ENCODE measurements at regions not wholly inside any gene's neighbourhood (a gene's known extent, or its start where the extent isn't known, plus 50 kb on each side); places are given as distances from the start of the nearest gene placed in this dataset.

- H3K27me3 ChIP-seq: peaks cover 0 to 12% (median 3%) of the 10 kb centered on the region in 3 donors
- H3K9me3 ChIP-seq: no peaks in the 10 kb centered on the region
- H3K4me3 ChIP-seq: no peak overlapping the region
- DNase-seq (no peak), ATAC-seq (no peak)
- intact Hi-C loops (cut with DNase I; ENCODE audit: low total_unique reads): no loop called here
- TF ChIP-seq POLR2A (IDR thresholded peaks at IDR 0.05): no peak
- TF ChIP-seq CTCF (IDR thresholded peaks at IDR 0.05 in 4 of 5, conservative IDR thresholded peaks at IDR 0.05 in 1 of 5): no peak
- in situ Hi-C loops (cut with MboI; ENCODE audit: low sequenced_read_pairs in 4 of 4): no loop called here
- no peaks in the 10 kb centered on the region for H3K4me1 ChIP-seq
- H3K36me3 ChIP-seq: no peaks in the 10 kb centered on the region
- no peak overlapping the region for H3K27ac ChIP-seq
Observed at GRCh38 chr5:174342696-174343095, 297.2 kb downstream of the NSG2 start.

DNA sequence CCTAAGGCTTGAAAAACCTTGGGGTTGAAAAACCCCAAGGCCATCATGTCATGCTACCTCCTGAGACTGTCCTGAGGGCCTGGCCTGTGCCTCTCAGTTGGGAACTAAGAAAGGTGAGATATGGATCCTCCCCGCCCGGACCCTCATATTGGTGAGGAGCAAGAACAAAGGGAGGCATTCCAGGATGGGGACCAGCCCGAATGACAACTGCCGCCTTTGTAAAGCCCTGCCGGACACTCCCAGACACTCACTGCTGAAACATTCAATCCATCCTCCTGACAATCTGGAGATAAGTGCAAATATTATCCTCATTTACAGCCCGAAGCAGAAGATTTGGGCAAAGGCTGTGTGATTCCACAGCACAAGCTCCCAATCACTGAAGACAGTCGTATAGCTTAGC, 298.3 kb downstream of the NSG2 start:
- intact Hi-C loops (cut with DNase I; ENCODE audit: low total_unique reads): no loop called here
- ATAC-seq (no peak), DNase-seq (no peak)
- Histone ChIP-seq H3K27ac (no peak overlapping the region), H3K36me3 (no peaks in the 10 kb centered on the region), H3K27me3 (peaks cover 0 to 6% (median 0%) of the 10 kb centered on the region in 3 donors), H3K4me1 (no peaks in the 10 kb centered on the region), H3K9me3 (no peaks in the 10 kb centered on the region), H3K4me3 (no peak overlapping the region)
- in situ Hi-C loops (cut with MboI; ENCODE audit: low sequenced_read_pairs in 4 of 4): no loop called here
- no peak for TF ChIP-seq CTCF (IDR thresholded peaks at IDR 0.05 in 4 of 5, conservative IDR thresholded peaks at IDR 0.05 in 1 of 5)
- TF ChIP-seq POLR2A (IDR thresholded peaks at IDR 0.05): no peak

GRCh38 chr5:174344335-174344734, 298.8 kb downstream of the NSG2 start:
- ATAC-seq: no peak
- in situ Hi-C loops (cut with MboI; ENCODE audit: low sequenced_read_pairs in 4 of 4): no loop called here

GRCh38 chr5:174347183-174347582, 301.7 kb downstream of the NSG2 start:
- DNase-seq: no peak
- ATAC-seq: no peak
- TF ChIP-seq CTCF (IDR thresholded peaks at IDR 0.05 in 4 of 5, conservative IDR thresholded peaks at IDR 0.05 in 1 of 5) (no peak), POLR2A (IDR thresholded peaks at IDR 0.05) (no peak)

More at GRCh38 chr5:174344335-174344734, 298.8 kb downstream of the NSG2 start:
- H3K4me3 ChIP-seq: no peak overlapping the region
- TF ChIP-seq POLR2A (IDR thresholded peaks at IDR 0.05) (no peak), CTCF (IDR thresholded peaks at IDR 0.05 in 4 of 5, conservative IDR thresholded peaks at IDR 0.05 in 1 of 5) (no peak)
- intact Hi-C loops (cut with DNase I; ENCODE audit: low total_unique reads): no loop called here
- H3K36me3 ChIP-seq: no peaks in the 10 kb centered on the region
- H3K27me3 ChIP-seq: peaks cover 0 to 1% (median 0%) of the 10 kb centered on the region in 3 donors
- no peak overlapping the region for H3K27ac ChIP-seq
- DNase-seq: no peak
- H3K4me1 ChIP-seq: no peaks in the 10 kb centered on the region
- H3K9me3 ChIP-seq: no peaks in the 10 kb centered on the region

GRCh38 chr5:174348311-174348981, 302.9 kb downstream of the NSG2 start:
- H3K27me3 ChIP-seq: peaks cover 0 to 4% (median 0%) of the 10 kb centered on the region in 3 donors
- H3K36me3 ChIP-seq: no peaks in the 10 kb centered on the region
- H3K27ac ChIP-seq: no peak overlapping the region
- no peak for TF ChIP-seq CTCF (IDR thresholded peaks at IDR 0.05 in 4 of 5, conservative IDR thresholded peaks at IDR 0.05 in 1 of 5)
- TF ChIP-seq POLR2A (IDR thresholded peaks at IDR 0.05): no peak
- no peak overlapping the region for H3K4me3 ChIP-seq
- in situ Hi-C loops (cut with MboI; ENCODE audit: low sequenced_read_pairs in 4 of 4): no loop called here
- ATAC-seq: no peak
- intact Hi-C loops (cut with DNase I; ENCODE audit: low total_unique reads): no loop called here
- H3K4me1 ChIP-seq: no peaks in the 10 kb centered on the region
- DNase-seq: no peak
- no peaks in the 10 kb centered on the region for H3K9me3 ChIP-seq

More at GRCh38 chr5:174347183-174347582, 301.7 kb downstream of the NSG2 start:
- Histone ChIP-seq H3K36me3 (no peaks in the 10 kb centered on the region), H3K27me3 (no peaks in the 10 kb centered on the region), H3K9me3 (no peaks in the 10 kb centered on the region), H3K4me1 (no peaks in the 10 kb centered on the region), H3K27ac (no peak overlapping the region), H3K4me3 (no peak overlapping the region)
- intact Hi-C loops (cut with DNase I; ENCODE audit: low total_unique reads): no loop called here
- in situ Hi-C loops (cut with MboI; ENCODE audit: low sequenced_read_pairs in 4 of 4): no loop called here

Measured in gastrocnemius medialis (tissue), 4 donors.